T-cell (primary cell): ENCODE measurements at regions not wholly inside any gene's neighbourhood (a gene's known extent, or its start where the extent isn't known, plus 50 kb on each side); places are given as distances from the start of the nearest gene placed in this dataset.

Experiments
- ATAC-seq, 4 experiments: fragments of 200-7000 bp in 3 of 4; fragments of 150-1000 bp in 1 of 4; cut with Tn5 transposase; replicated peaks in 1 of 4; 1 replicate in 3 of 4; 2 replicates in 1 of 4; pipeline ENCODE4 v1.10.0; 2021; ENCODE audit warnings: moderate library complexity in 3 of 4, mild to moderate bottlenecking in 2 of 4, moderate number of reproducible peaks in 1 of 4
- CTCF ChIA-PET, 2 donors: fragments of 300-600 bp; sonication (Branson Sonifier 250); formaldehyde crosslinking; loops; one replicate each; lab custom pipeline; 2022; ENCODE audit warnings: antibody characterized with exemption in 2 of 2; lab: Charles Lee
- POLR2A ChIA-PET, 2 donors: fragments of 300-600 bp; sonication (Branson Sonifier 250); formaldehyde crosslinking; loops; one replicate each; lab custom pipeline; 2022; ENCODE audit warnings: antibody characterized with exemption in 2 of 2; lab: Charles Lee
- DNase-seq, 35 experiments: peaks; one replicate each; pipeline versions ENCODE4 v3.0.0 to v3.0.0-alpha.2; 2013 to 2023
- H3K27ac ChIP-seq: one replicate; pipeline ENCODE4 v1.5.1; 2013; ENCODE audit warnings: low read length
- H3K27me3 ChIP-seq, 2 experiments: replicated peaks in 1 of 2; 1 replicate in 1 of 2; 2 replicates in 1 of 2; pipeline versions ENCODE4 v1.6.1 to v1.7.0; 2013; ENCODE audit warnings: low read length in 1 of 2, mixed read lengths in 1 of 2; ENCODE audit not compliant: control insufficient read depth in 2 of 2, insufficient read depth in 2 of 2; ENCODE audit errors: extremely low read depth in 1 of 2
- H3K36me3 ChIP-seq, 2 donors: 1 replicate in 1 of 2; 2 replicates in 1 of 2; pipeline versions ENCODE4 v1.6.1 to v1.7.0; 2013; ENCODE audit warnings: low read length in 1 of 2; ENCODE audit not compliant: control insufficient read depth in 2 of 2, insufficient read depth in 1 of 2; ENCODE audit errors: extremely low read depth in 1 of 2
- H3K4me1 ChIP-seq, 2 experiments: 1 replicate in 1 of 2; 2 replicates in 1 of 2; pipeline versions ENCODE4 v1.6.1 to v1.7.0; 2013; ENCODE audit warnings: low read length in 2 of 2, mixed read lengths in 1 of 2; ENCODE audit not compliant: insufficient read depth in 2 of 2, control insufficient read depth in 1 of 2; ENCODE audit errors: extremely low read depth in 1 of 2
- H3K4me3 ChIP-seq, 2 donors: 1 replicate in 1 of 2; 2 replicates in 1 of 2; pipeline versions ENCODE4 v1.5.1 to v1.7.0; 2013; ENCODE audit warnings: mild to moderate bottlenecking in 2 of 2, low read length in 1 of 2, moderate library complexity in 1 of 2; ENCODE audit not compliant: control insufficient read depth in 1 of 2; ENCODE audit errors: extremely low read depth in 1 of 2
- H3K9me3 ChIP-seq: 2 replicates; pipeline ENCODE4 v1.7.0; 2013
- H3K27ac Mint-ChIP-seq, 2 donors: one replicate each; pipeline ENCODE4 v1.8.0; 2020 to 2021; ENCODE audit warnings: mild to moderate bottlenecking in 2 of 2, mixed read lengths in 2 of 2
- H3K27me3 Mint-ChIP-seq, 2 donors: one replicate each; pipeline ENCODE4 v1.8.0; 2021 to 2022; ENCODE audit warnings: mixed read lengths in 2 of 2
- H3K36me3 Mint-ChIP-seq: one replicate; pipeline ENCODE4 v1.8.0; 2021; ENCODE audit warnings: mixed read lengths
- H3K4me1 Mint-ChIP-seq, 3 donors: one replicate each; pipeline ENCODE4 v1.8.0; 2020 to 2022; ENCODE audit warnings: mixed read lengths in 3 of 3, mild to moderate bottlenecking in 1 of 3
- H3K4me3 Mint-ChIP-seq, 3 donors: one replicate each; pipeline ENCODE4 v1.8.0; 2020 to 2022; ENCODE audit warnings: mild to moderate bottlenecking in 3 of 3, mixed read lengths in 3 of 3, moderate library complexity in 3 of 3
- H3K9me3 Mint-ChIP-seq, 3 donors: one replicate each; pipeline ENCODE4 v1.8.0; 2020 to 2022; ENCODE audit warnings: mixed read lengths in 3 of 3
- WGBS: methylation state at CpG from one replicate; pipeline ENCODE4 v1.1.5; 2013; ENCODE audit warnings: missing lambda C conversion rate; ENCODE audit not compliant: insufficient coverage; 5-methylcytosine and 5-hydroxymethylcytosine counted together

- Mint-ChIP-seq H3K27ac (no peak overlapping the region), H3K4me1 (peaks cover 0 to 11% (median 4%) of the 10 kb centered on the region in 3 donors), H3K27me3 (peaks cover 0 to 5% of the 10 kb centered on the region in 2 donors), H3K36me3 (no peaks in the 10 kb centered on the region), H3K9me3 (no peaks in the 10 kb centered on the region), H3K4me3 (no peak overlapping the region)
- CTCF ChIA-PET = interaction anchor here (0.6 to 4.8 kb wide), 36 partner anchors 8 to 1856 kb away, joined by 3 to 49 read pairs (median 4); no protein-coding TSS in a partner anchor
- no peak overlapping the region for H3K27ac ChIP-seq
- POLR2A ChIA-PET = interaction anchor here (0.6 to 0.7 kb wide), 2 partner anchors 34 to 48 kb away, joined by 4 to 7 read pairs; no protein-coding TSS in a partner anchor
- 7% methylated on average over 3 of the region's 3 CpGs for WGBS
- H3K4me3 ChIP-seq = no peak overlapping the region
- DNase-seq (peak in 34 of 35 experiments; percentile 26 to 79 (median 44)), ATAC-seq (peak; percentile 85 to 94 (median 92))
- H3K9me3 ChIP-seq = no peaks in the 10 kb centered on the region
- peaks cover 0 to 2% of the 10 kb centered on the region in 2 donors for H3K36me3 ChIP-seq
- no peaks in the 10 kb centered on the region for H3K4me1 ChIP-seq
- peaks cover 2 to 18% of the 10 kb centered on the region in 2 experiments for H3K27me3 ChIP-seq
Observed at GRCh38 chr2:174697255-174697654, 67.0 kb downstream of the CHRNA1 start.

GRCh38 chr2:174694920-174695319 lies 69.4 kb downstream of the CHRNA1 start:
- Histone ChIP-seq H3K27ac (no peak overlapping the region), H3K9me3 (no peaks in the 10 kb centered on the region), H3K27me3 (peaks cover 2 to 21% of the 10 kb centered on the region in 2 experiments), H3K4me3 (no peak overlapping the region), H3K4me1 (no peaks in the 10 kb centered on the region), H3K36me3 (peaks cover 0 to 2% of the 10 kb centered on the region in 2 donors)
- no peak overlapping the region for H3K27ac Mint-ChIP-seq
- H3K36me3 Mint-ChIP-seq = no peaks in the 10 kb centered on the region
- no peak overlapping the region for H3K4me3 Mint-ChIP-seq
- peaks cover 0 to 11% (median 3%) of the 10 kb centered on the region in 3 donors for H3K4me1 Mint-ChIP-seq
- H3K27me3 Mint-ChIP-seq = peaks cover 0 to 5% of the 10 kb centered on the region in 2 donors
- ChIA-PET POLR2A (no interaction called here), CTCF (interaction anchor here (0.5 to 3.0 kb wide), 14 partner anchors 8 to 556 kb away, joined by 3 to 19 read pairs (median 3); no protein-coding TSS in a partner anchor)
- WGBS = 43% methylated on average over 2 of the region's 2 CpGs
- DNase-seq = no peak
- ATAC-seq = no peak
- H3K9me3 Mint-ChIP-seq = no peaks in the 10 kb centered on the region

GRCh38 chr2:174694196-174694878 lies 69.9 kb downstream of the CHRNA1 start:
- CTCF ChIA-PET = interaction anchor here (0.6 to 2.1 kb wide), 9 partner anchors 8 to 557 kb away, joined by 3 to 13 read pairs (median 4); no protein-coding TSS in a partner anchor

GRCh38 chr2:174693344-174693743 lies 70.9 kb downstream of the CHRNA1 start:
- no peaks in the 10 kb centered on the region for H3K4me1 ChIP-seq
- peaks cover 0 to 2% of the 10 kb centered on the region in 2 donors for H3K36me3 ChIP-seq
- CTCF ChIA-PET = interaction anchor here (0.6 to 1.0 kb wide), 5 partner anchors 51 to 1284 kb away, joined by 3 to 5 read pairs (median 3); no protein-coding TSS in a partner anchor
- no peaks in the 10 kb centered on the region for H3K9me3 Mint-ChIP-seq
- H3K4me3 ChIP-seq = no peak overlapping the region
- POLR2A ChIA-PET = no interaction called here
- H3K4me3 Mint-ChIP-seq = no peak overlapping the region
- ATAC-seq = no peak
- H3K27ac ChIP-seq = no peak overlapping the region
- H3K27me3 ChIP-seq = peaks cover 2 to 21% of the 10 kb centered on the region in 2 experiments
- no peaks in the 10 kb centered on the region for H3K9me3 ChIP-seq
- H3K36me3 Mint-ChIP-seq = no peaks in the 10 kb centered on the region
- peaks cover 0 to 5% of the 10 kb centered on the region in 2 donors for H3K27me3 Mint-ChIP-seq
- peaks cover 2 to 16% (median 7%) of the 10 kb centered on the region in 3 donors for H3K4me1 Mint-ChIP-seq
- H3K27ac Mint-ChIP-seq = no peak overlapping the region
- DNase-seq = no peak
- WGBS = 90% methylated on average over 4 of the region's 5 CpGs

More at GRCh38 chr2:174694196-174694878, 69.9 kb downstream of the CHRNA1 start:
- 96% methylated on average over 3 of the region's 5 CpGs for WGBS
- no peak for ATAC-seq
- peaks cover 0 to 5% of the 10 kb centered on the region in 2 donors for H3K27me3 Mint-ChIP-seq
- H3K27ac ChIP-seq = no peak overlapping the region
- H3K27ac Mint-ChIP-seq = no peak overlapping the region
- H3K9me3 ChIP-seq = no peaks in the 10 kb centered on the region
- H3K36me3 Mint-ChIP-seq = no peaks in the 10 kb centered on the region
- peaks cover 0 to 11% (median 3%) of the 10 kb centered on the region in 3 donors for H3K4me1 Mint-ChIP-seq
- H3K9me3 Mint-ChIP-seq = no peaks in the 10 kb centered on the region
- H3K4me1 ChIP-seq = no peaks in the 10 kb centered on the region
- peaks cover 2 to 21% of the 10 kb centered on the region in 2 experiments for H3K27me3 ChIP-seq
- H3K4me3 Mint-ChIP-seq = no peak overlapping the region
- DNase-seq = no peak
- H3K4me3 ChIP-seq = no peak overlapping the region
- POLR2A ChIA-PET = no interaction called here
- peaks cover 0 to 2% of the 10 kb centered on the region in 2 donors for H3K36me3 ChIP-seq

- DNase-seq (no peak), ATAC-seq (no peak)
- WGBS = 100% methylated on average over 1 of the region's 5 CpGs
- CTCF ChIA-PET = interaction anchor here (0.5 to 1.1 kb wide), 7 partner anchors 8 to 312 kb away, joined by 3 to 7 read pairs (median 4); no protein-coding TSS in a partner anchor
- Mint-ChIP-seq H3K36me3 (no peaks in the 10 kb centered on the region), H3K4me1 (peaks cover 9 to 21% (median 12%) of the 10 kb centered on the region in 3 donors), H3K27ac (no peak overlapping the region), H3K9me3 (no peaks in the 10 kb centered on the region), H3K4me3 (no peak overlapping the region), H3K27me3 (peaks cover 0 to 5% of the 10 kb centered on the region in 2 donors)
- Histone ChIP-seq H3K27ac (no peak overlapping the region), H3K9me3 (no peaks in the 10 kb centered on the region), H3K4me1 (no peaks in the 10 kb centered on the region), H3K4me3 (no peak overlapping the region), H3K27me3 (peaks cover 2 to 21% of the 10 kb centered on the region in 2 experiments), H3K36me3 (peaks cover 0 to 2% of the 10 kb centered on the region in 2 donors)
- POLR2A ChIA-PET = no interaction called here
Observed at GRCh38 chr2:174692256-174692919, 71.9 kb downstream of the CHRNA1 start.

- Histone ChIP-seq H3K4me1 (no peaks in the 10 kb centered on the region), H3K36me3 (peaks cover 0 to 2% of the 10 kb centered on the region in 2 donors), H3K27me3 (peaks cover 2 to 16% of the 10 kb centered on the region in 2 experiments), H3K4me3 (no peak overlapping the region), H3K27ac (no peak overlapping the region), H3K9me3 (no peaks in the 10 kb centered on the region)
- DNase-seq (no peak), ATAC-seq (no peak)
- WGBS = 92% methylated on average over 2 of the region's 4 CpGs
- H3K4me3 Mint-ChIP-seq = no peak overlapping the region
- H3K27me3 Mint-ChIP-seq = peaks cover 0 to 5% of the 10 kb centered on the region in 2 donors
- no peak overlapping the region for H3K27ac Mint-ChIP-seq
- ChIA-PET CTCF (interaction anchor here in 1 of 2 donors (1.0 kb wide), 1 partner anchor 228 kb away, joined by 3 read pairs; no protein-coding TSS in a partner anchor), POLR2A (no interaction called here)
- peaks cover 9 to 16% (median 13%) of the 10 kb centered on the region in 3 donors for H3K4me1 Mint-ChIP-seq
- no peaks in the 10 kb centered on the region for H3K9me3 Mint-ChIP-seq
- no peaks in the 10 kb centered on the region for H3K36me3 Mint-ChIP-seq
Observed at GRCh38 chr2:174691201-174691779, 73.0 kb downstream of the CHRNA1 start.
